CD14-positive monocyte (primary cell): ENCODE measurements at regions not wholly inside any gene's neighbourhood (a gene's known extent, or its start where the extent isn't known, plus 50 kb on each side); places are given as distances from the start of the nearest gene placed in this dataset.

Experiments
- DNase-seq, 3 donors: peaks; one replicate each; pipeline ENCODE4 v3.0.0-alpha.2; 2011 to 2022
- H2AFZ ChIP-seq: 2 replicates; pipeline ENCODE4 v1.6.0; 2012; ENCODE audit warnings: mild to moderate bottlenecking, low read depth, low read length, inconsistent platforms; ENCODE audit not compliant: insufficient read depth, poor library complexity, severe bottlenecking
- H3K27ac ChIP-seq, 2 donors: 1 replicate in 1 of 2; 2 replicates in 1 of 2; pipeline ENCODE4 v1.5.1; 2012 to 2013; ENCODE audit warnings: low read length in 2 of 2, control low read depth in 1 of 2, inconsistent platforms in 1 of 2, low read depth in 1 of 2, mild to moderate bottlenecking in 1 of 2
- H3K27me3 ChIP-seq, 2 donors: one replicate each; pipeline versions ENCODE4 v1.6.0 to v1.6.1; 2011 to 2013; ENCODE audit warnings: low read length in 2 of 2; ENCODE audit not compliant: control insufficient read depth in 2 of 2, insufficient read depth in 2 of 2
- H3K36me3 ChIP-seq, 2 donors: replicated peaks in 1 of 2; 1 replicate in 1 of 2; 2 replicates in 1 of 2; pipeline versions ENCODE4 v1.5.1 to v1.6.1; 2012 to 2013; ENCODE audit warnings: low read length in 2 of 2, control low read depth in 1 of 2, inconsistent platforms in 1 of 2, mild to moderate bottlenecking in 1 of 2; ENCODE audit not compliant: insufficient read depth in 2 of 2, control insufficient read depth in 1 of 2
- H3K4me1 ChIP-seq, 2 donors: 1 replicate in 1 of 2; 2 replicates in 1 of 2; pipeline versions ENCODE4 v1.5.1 to v1.6.1; 2012 to 2013; ENCODE audit warnings: low read length in 2 of 2, control low read depth in 1 of 2, inconsistent platforms in 1 of 2, mild to moderate bottlenecking in 1 of 2, moderate library complexity in 1 of 2; ENCODE audit not compliant: insufficient read depth in 2 of 2, control insufficient read depth in 1 of 2
- H3K4me2 ChIP-seq: replicated peaks from 2 replicates; pipeline ENCODE3; 2012; ENCODE audit warnings: low read length, moderate library complexity, mild to moderate bottlenecking; ENCODE audit not compliant: poor library complexity, severe bottlenecking; ENCODE audit errors: extremely low read depth
- H3K4me3 ChIP-seq, 3 experiments: fragments of 200-600 bp in 1 of 3; sonication (generic) in 1 of 3; replicated peaks in 1 of 3; 1 replicate in 2 of 3; 2 replicates in 1 of 3; pipeline ENCODE4 v1.5.1; 2011 to 2013; ENCODE audit warnings: low read length in 3 of 3, mild to moderate bottlenecking in 3 of 3, control low read depth in 2 of 3, low read depth in 2 of 3, inconsistent platforms in 1 of 3, moderate library complexity in 1 of 3
- H3K79me2 ChIP-seq: 2 replicates; pipeline ENCODE4 v1.6.0; 2012; ENCODE audit warnings: mild to moderate bottlenecking, control low read depth, inconsistent platforms, low read length, moderate library complexity; ENCODE audit not compliant: insufficient read depth
- H3K9ac ChIP-seq: 2 replicates; pipeline ENCODE4 v1.6.0; 2017; ENCODE audit warnings: low read length, mild to moderate bottlenecking; ENCODE audit not compliant: insufficient read depth, poor library complexity, severe bottlenecking
- H3K9me3 ChIP-seq, 2 donors: replicated peaks in 1 of 2; 1 replicate in 1 of 2; 2 replicates in 1 of 2; pipeline versions ENCODE4 v1.5.1 to v1.6.1; 2012 to 2013; ENCODE audit warnings: low read length in 2 of 2, control low read depth in 1 of 2; ENCODE audit not compliant: control insufficient read depth in 1 of 2, insufficient read depth in 1 of 2
- H4K20me1 ChIP-seq: 2 replicates; pipeline ENCODE4 v1.6.0; 2012; ENCODE audit warnings: mild to moderate bottlenecking, low read length, control low read depth, moderate library complexity; ENCODE audit not compliant: insufficient read depth
- H3K27ac Mint-ChIP-seq, 7 donors: one replicate each; pipeline ENCODE4 v1.8.0; 2020; ENCODE audit warnings: mild to moderate bottlenecking in 7 of 7, mixed read lengths in 7 of 7, moderate library complexity in 6 of 7, inconsistent platforms in 2 of 7
- H3K27me3 Mint-ChIP-seq, 3 donors: one replicate each; pipeline ENCODE4 v1.8.0; 2021 to 2022; ENCODE audit warnings: low read depth in 3 of 3, mild to moderate bottlenecking in 3 of 3, mixed read lengths in 3 of 3, moderate library complexity in 3 of 3, inconsistent platforms in 1 of 3
- H3K36me3 Mint-ChIP-seq, 2 donors: one replicate each; pipeline ENCODE4 v1.8.0; 2020; ENCODE audit warnings: mixed read lengths in 2 of 2, inconsistent platforms in 1 of 2, mild to moderate bottlenecking in 1 of 2
- H3K4me1 Mint-ChIP-seq: one replicate; pipeline ENCODE4 v1.8.0; 2020; ENCODE audit warnings: mild to moderate bottlenecking, mixed read lengths
- H3K4me3 Mint-ChIP-seq, 2 donors: one replicate each; pipeline ENCODE4 v1.8.0; 2020; ENCODE audit warnings: mild to moderate bottlenecking in 2 of 2, mixed read lengths in 2 of 2, moderate library complexity in 1 of 2
- H3K9me3 Mint-ChIP-seq, 7 donors: one replicate each; pipeline ENCODE4 v1.8.0; 2020 to 2022; ENCODE audit warnings: mixed read lengths in 7 of 7, mild to moderate bottlenecking in 6 of 7, moderate library complexity in 6 of 7, inconsistent platforms in 2 of 7
- WGBS: methylation state at CpG from one replicate; pipeline ENCODE4 v1.1.5; 2013; ENCODE audit warnings: missing lambda C conversion rate; ENCODE audit not compliant: insufficient coverage; 5-methylcytosine and 5-hydroxymethylcytosine counted together
- intact Hi-C, 2 donors: fragments of 100-400 bp; cut with micrococcal nuclease; formaldehyde crosslinking; loops; one replicate each; pipeline versions ENCODE4 v1.15.0 to v1.15.1; 2023
- TF ChIP-seq, protein P1 (sequence below): fragments of 200-600 bp; IDR thresholded peaks from one replicate; pipeline ENCODE4 v1.8.0; 2022; ENCODE audit warnings: antibody characterized with exemption, mild to moderate bottlenecking

GRCh38 chr13:30824651-30825050, 81.4 kb upstream of the MEDAG start:
- 38% methylated on average over 10 of the region's 10 CpGs for WGBS
- H3K4me1 Mint-ChIP-seq: peaks cover 6% of the 10 kb centered on the region
- Histone ChIP-seq H2AFZ (no peak overlapping the region), H3K9ac (no peak overlapping the region), H3K9me3 (no peaks in the 10 kb centered on the region), H3K79me2 (no peaks in the 10 kb centered on the region), H3K27me3 (no peaks in the 10 kb centered on the region), H3K4me1 (peaks cover 4 to 8% of the 10 kb centered on the region in 2 donors), H4K20me1 (no peaks in the 10 kb centered on the region), H3K27ac (no peak overlapping the region), H3K4me3 (no peak overlapping the region), H3K4me2 (no peak overlapping the region), H3K36me3 (no peaks in the 10 kb centered on the region)
- TF ChIP-seq, protein P1, sequence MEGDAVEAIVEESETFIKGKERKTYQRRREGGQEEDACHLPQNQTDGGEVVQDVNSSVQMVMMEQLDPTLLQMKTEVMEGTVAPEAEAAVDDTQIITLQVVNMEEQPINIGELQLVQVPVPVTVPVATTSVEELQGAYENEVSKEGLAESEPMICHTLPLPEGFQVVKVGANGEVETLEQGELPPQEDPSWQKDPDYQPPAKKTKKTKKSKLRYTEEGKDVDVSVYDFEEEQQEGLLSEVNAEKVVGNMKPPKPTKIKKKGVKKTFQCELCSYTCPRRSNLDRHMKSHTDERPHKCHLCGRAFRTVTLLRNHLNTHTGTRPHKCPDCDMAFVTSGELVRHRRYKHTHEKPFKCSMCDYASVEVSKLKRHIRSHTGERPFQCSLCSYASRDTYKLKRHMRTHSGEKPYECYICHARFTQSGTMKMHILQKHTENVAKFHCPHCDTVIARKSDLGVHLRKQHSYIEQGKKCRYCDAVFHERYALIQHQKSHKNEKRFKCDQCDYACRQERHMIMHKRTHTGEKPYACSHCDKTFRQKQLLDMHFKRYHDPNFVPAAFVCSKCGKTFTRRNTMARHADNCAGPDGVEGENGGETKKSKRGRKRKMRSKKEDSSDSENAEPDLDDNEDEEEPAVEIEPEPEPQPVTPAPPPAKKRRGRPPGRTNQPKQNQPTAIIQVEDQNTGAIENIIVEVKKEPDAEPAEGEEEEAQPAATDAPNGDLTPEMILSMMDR: no peak
- intact Hi-C loops: no loop called here
- H3K27ac Mint-ChIP-seq: peak overlapping the region in 1 of 7 donors; percentile 23
- peaks cover 2 to 8% (median 8%) of the 10 kb centered on the region in 3 donors for H3K27me3 Mint-ChIP-seq
- no peaks in the 10 kb centered on the region for H3K36me3 Mint-ChIP-seq
- no peak for DNase-seq
- peaks cover 0 to 3% (median 0%) of the 10 kb centered on the region in 7 donors for H3K9me3 Mint-ChIP-seq
- no peak overlapping the region for H3K4me3 Mint-ChIP-seq

- intact Hi-C loops: no loop called here
- Histone ChIP-seq H2AFZ (no peak overlapping the region), H3K9me3 (no peaks in the 10 kb centered on the region), H4K20me1 (no peaks in the 10 kb centered on the region), H3K36me3 (no peaks in the 10 kb centered on the region), H3K4me1 (peaks cover 4 to 8% of the 10 kb centered on the region in 2 donors), H3K4me2 (no peak overlapping the region), H3K4me3 (no peak overlapping the region), H3K79me2 (no peaks in the 10 kb centered on the region), H3K27ac (no peak overlapping the region), H3K27me3 (no peaks in the 10 kb centered on the region), H3K9ac (no peak overlapping the region)
- no peak overlapping the region for H3K4me3 Mint-ChIP-seq
- TF ChIP-seq, protein P1: no peak
- WGBS: 97% methylated on average over 10 of the region's 15 CpGs
- H3K36me3 Mint-ChIP-seq: no peaks in the 10 kb centered on the region
- H3K27me3 Mint-ChIP-seq: peaks cover 3 to 14% (median 8%) of the 10 kb centered on the region in 3 donors
- DNase-seq: no peak
- H3K9me3 Mint-ChIP-seq: peaks cover 0 to 4% (median 0%) of the 10 kb centered on the region in 7 donors
- H3K27ac Mint-ChIP-seq: no peak overlapping the region
- peaks cover 6% of the 10 kb centered on the region for H3K4me1 Mint-ChIP-seq
Observed at GRCh38 chr13:30826911-30827577, 79.0 kb upstream of the MEDAG start.
